Tibial nerve (tissue), 4 donors: ENCODE measurements at regions not wholly inside any gene's neighbourhood (a gene's known extent, or its start where the extent isn't known, plus 50 kb on each side); places are given as distances from the start of the nearest gene placed in this dataset.

ENCODE experiments used
- DNase-seq, 2 donors: peaks; one replicate each; pipeline ENCODE4 v3.0.0-alpha.2; 2019; ENCODE audit warnings: low spot score in 2 of 2
- H3K27ac ChIP-seq, 4 donors: fragments of 200-600 bp; sonication (generic) in 3 of 4; one replicate each; pipeline ENCODE4 v1.5.1; 2017 to 2019; ENCODE audit warnings: mild to moderate bottlenecking in 1 of 4
- H3K27me3 ChIP-seq, 2 donors: fragments of 200-600 bp; sonication (generic) in 1 of 2; one replicate each; pipeline versions ENCODE4 v1.5.1 to v1.6.0; 2017 to 2019
- H3K36me3 ChIP-seq, 3 donors: fragments of 200-600 bp; sonication (generic); one replicate each; pipeline ENCODE4 v1.5.1; 2018 to 2019
- H3K4me1 ChIP-seq, 4 donors: fragments of 200-600 bp; sonication (generic) in 3 of 4; one replicate each; pipeline ENCODE4 v1.5.1; 2017 to 2019
- H3K4me3 ChIP-seq, 4 donors: fragments of 200-600 bp; sonication (generic) in 3 of 4; one replicate each; pipeline ENCODE4 v1.5.1; 2017 to 2019; ENCODE audit warnings: mild to moderate bottlenecking in 1 of 4, moderate library complexity in 1 of 4
- H3K9me3 ChIP-seq, 4 donors: fragments of 200-600 bp; sonication (generic) in 3 of 4; one replicate each; pipeline ENCODE4 v1.5.1; 2017 to 2019
- CTCF ChIP-seq, 5 experiments: fragments of 200-600 bp in 3 of 5; fragments of 450-650 bp in 2 of 5; sonication (generic) in 3 of 5; IDR thresholded peaks; one replicate each; pipeline ENCODE4 v1.5.1; 2016 to 2019; ENCODE audit warnings: antibody characterized with exemption in 5 of 5, mild to moderate bottlenecking in 3 of 5, moderate library complexity in 2 of 5
- EP300 ChIP-seq, 2 donors: sonication (generic); formaldehyde crosslinking; IDR thresholded peaks; one replicate each; pipeline ENCODE4 v1.6.1; 2017; ENCODE audit warnings: antibody characterized with exemption in 2 of 2, mild to moderate bottlenecking in 1 of 2
- POLR2A ChIP-seq, 2 donors: fragments of 450-650 bp; IDR thresholded peaks; one replicate each; pipeline ENCODE4 v1.6.1; 2017; ENCODE audit warnings: antibody characterized with exemption in 2 of 2, mild to moderate bottlenecking in 2 of 2, moderate library complexity in 2 of 2
- WGBS, 2 donors: methylation state at CpG; one replicate each; pipeline ENCODE4 v1.1.5; 2018; 5-methylcytosine and 5-hydroxymethylcytosine counted together

GRCh38 chr10:4108693-4109092 lies 323.7 kb upstream of the KLF6 start:
- no peaks in the 10 kb centered on the region for H3K27me3 ChIP-seq
- no peak overlapping the region for H3K4me3 ChIP-seq
- DNase-seq: no peak
- 78 to 89% methylated on average over 4 of the region's 4 CpGs for WGBS, 2 donors
- TF ChIP-seq CTCF (IDR thresholded peaks at IDR 0.05) (no peak), EP300 (IDR thresholded peaks at IDR 0.05) (no peak)
- peaks cover 0 to 4% (median 0%) of the 10 kb centered on the region in 4 donors for H3K4me1 ChIP-seq
- H3K9me3 ChIP-seq: no peaks in the 10 kb centered on the region
- H3K27ac ChIP-seq: no peak overlapping the region
- H3K36me3 ChIP-seq: no peaks in the 10 kb centered on the region

- Histone ChIP-seq H3K27me3 (no peaks in the 10 kb centered on the region), H3K4me1 (peaks cover 0 to 4% (median 0%) of the 10 kb centered on the region in 4 donors), H3K4me3 (no peak overlapping the region), H3K27ac (no peak overlapping the region), H3K36me3 (no peaks in the 10 kb centered on the region), H3K9me3 (no peaks in the 10 kb centered on the region)
- DNase-seq: no peak
- TF ChIP-seq EP300 (IDR thresholded peaks at IDR 0.05) (no peak), POLR2A (IDR thresholded peaks at IDR 0.05) (no peak), CTCF (IDR thresholded peaks at IDR 0.05) (no peak)
- WGBS, 2 donors: 65 to 77% methylated on average over 6 of the region's 6 CpGs
These were observed 322.4 kb upstream of the KLF6 start for GRCh38 chr10:4107285-4107851.

GRCh38 chr10:4103603-4104002 lies 318.6 kb upstream of the KLF6 start:
- no peak overlapping the region for H3K4me3 ChIP-seq
- no peaks in the 10 kb centered on the region for H3K27me3 ChIP-seq
- no peaks in the 10 kb centered on the region for H3K9me3 ChIP-seq
- no peak for DNase-seq
- no peaks in the 10 kb centered on the region for H3K36me3 ChIP-seq
- TF ChIP-seq POLR2A (IDR thresholded peaks at IDR 0.05): no peak
- TF ChIP-seq CTCF (IDR thresholded peaks at IDR 0.05): no peak
- no peak for TF ChIP-seq EP300 (IDR thresholded peaks at IDR 0.05)
- H3K4me1 ChIP-seq: no peaks in the 10 kb centered on the region
- WGBS, 2 donors: 77 to 82% methylated on average over 7 of the region's 7 CpGs
- no peak overlapping the region for H3K27ac ChIP-seq

DNA sequence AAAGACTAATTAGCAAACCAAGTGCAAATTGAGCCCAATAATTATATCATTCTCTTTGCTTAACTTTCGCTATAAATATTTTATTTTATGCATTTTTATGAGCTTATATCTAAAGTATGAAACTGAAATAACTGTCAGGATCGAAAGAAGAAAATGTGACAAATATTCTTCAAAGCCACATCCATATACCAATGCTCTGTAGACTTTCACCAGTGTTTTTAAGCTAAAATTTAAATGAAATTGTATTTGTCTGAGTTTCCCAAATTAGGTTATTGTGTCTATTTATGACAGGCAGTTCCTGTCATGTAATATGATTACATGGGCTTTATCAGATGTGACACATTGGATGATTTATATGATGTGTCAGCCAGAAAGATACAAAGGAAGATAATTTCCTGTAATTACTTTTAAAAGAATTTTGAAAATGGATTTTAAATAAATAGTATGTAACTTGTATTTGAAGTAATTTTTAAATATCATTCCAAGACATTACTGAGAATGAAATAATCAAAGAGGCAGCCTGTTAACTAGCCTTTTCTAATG lies 317.9 kb upstream of the KLF6 start:
- no peak for TF ChIP-seq POLR2A (IDR thresholded peaks at IDR 0.05)
- H3K27ac ChIP-seq: no peak overlapping the region
- H3K9me3 ChIP-seq: no peaks in the 10 kb centered on the region
- no peaks in the 10 kb centered on the region for H3K27me3 ChIP-seq
- WGBS, 2 donors: 94 to 99% methylated on average over 2 of the region's 2 CpGs
- DNase-seq: no peak
- H3K4me1 ChIP-seq: no peaks in the 10 kb centered on the region
- no peaks in the 10 kb centered on the region for H3K36me3 ChIP-seq
- no peak overlapping the region for H3K4me3 ChIP-seq

DNA sequence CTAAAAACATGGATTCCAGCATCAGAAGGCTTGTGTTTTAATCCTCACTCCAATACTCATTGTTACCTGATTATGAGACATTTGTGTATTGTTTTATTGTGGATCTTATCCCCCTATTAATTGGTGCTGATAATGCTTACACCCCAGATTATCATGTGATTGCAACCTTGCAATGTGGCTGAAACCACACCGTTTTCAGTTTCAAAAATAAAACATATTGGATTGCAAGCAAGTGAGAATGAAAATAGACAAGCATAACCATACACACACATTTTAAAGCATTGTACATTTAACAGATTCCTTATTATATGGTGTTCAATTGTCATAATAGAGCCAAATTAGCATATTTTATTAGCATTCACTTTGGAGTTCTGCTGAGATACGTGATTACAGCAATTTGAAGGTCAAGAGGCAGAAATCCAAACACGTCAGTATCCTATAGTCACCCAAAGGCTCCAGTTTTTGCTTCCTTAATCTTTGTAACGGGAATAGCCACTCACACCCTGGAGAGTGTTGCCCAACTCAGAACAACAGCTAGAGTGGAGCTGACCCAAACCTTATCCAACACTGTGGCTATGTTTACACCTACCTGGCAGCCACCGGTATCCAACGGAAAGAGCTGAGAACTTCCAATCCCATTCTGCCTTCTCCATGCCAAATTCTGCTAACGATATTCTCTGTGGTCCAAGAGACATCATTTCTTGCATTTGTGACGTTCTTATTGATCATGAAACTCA lies 317.1 kb upstream of the KLF6 start:
- TF ChIP-seq POLR2A (IDR thresholded peaks at IDR 0.05) (no peak), CTCF (IDR thresholded peaks at IDR 0.05) (no peak), EP300 (IDR thresholded peaks at IDR 0.05) (no peak)
- H3K4me1 ChIP-seq: no peaks in the 10 kb centered on the region
- H3K27ac ChIP-seq: no peak overlapping the region
- no peak overlapping the region for H3K4me3 ChIP-seq
- DNase-seq: no peak
- H3K36me3 ChIP-seq: no peaks in the 10 kb centered on the region
- no peaks in the 10 kb centered on the region for H3K9me3 ChIP-seq
- WGBS, 2 donors: 93 to 95% methylated on average over 8 of the region's 8 CpGs
- no peaks in the 10 kb centered on the region for H3K27me3 ChIP-seq
